Ovary (tissue), 3 donors: ENCODE measurements at regions not wholly inside any gene's neighbourhood (a gene's known extent, or its start where the extent isn't known, plus 50 kb on each side); places are given as distances from the start of the nearest gene placed in this dataset.
A peak's percentile ranks its signal among the peaks of the same experiment; 100 is the strongest.

Experiments
- CTCF ChIP-seq, 3 donors: fragments of 450-650 bp in 2 of 3; fragments of 200-600 bp in 1 of 3; IDR thresholded peaks; one replicate each; pipeline versions ENCODE4 v1.5.1 to v1.8.0; 2016 to 2022; ENCODE audit warnings: antibody characterized with exemption in 3 of 3, mild to moderate bottlenecking in 1 of 3
- EP300 ChIP-seq: sonication (generic); formaldehyde crosslinking; IDR thresholded peaks from one replicate; pipeline ENCODE4 v1.6.1; 2017; ENCODE audit warnings: antibody characterized with exemption
- POLR2A ChIP-seq: fragments of 450-650 bp; IDR thresholded peaks from one replicate; pipeline ENCODE4 v1.6.1; 2017; ENCODE audit warnings: antibody characterized with exemption, mild to moderate bottlenecking, moderate library complexity
- donor health status: DM: no; HTN: no; CAD: no.

- TF ChIP-seq CTCF (IDR thresholded peaks at IDR 0.05) = peak in 1 of 3 donors; percentile 21
- TF ChIP-seq POLR2A = no peak
- no peak for TF ChIP-seq EP300
Observed at GRCh38 chr5:56358703-56359681, 125.9 kb upstream of the ANKRD55 start.
